ENCODE measurements at regions not wholly inside any gene's neighbourhood (a gene's known extent, or its start where the extent isn't known, plus 50 kb on each side); places are given as distances from the start of the nearest gene placed in this dataset.

DNA sequence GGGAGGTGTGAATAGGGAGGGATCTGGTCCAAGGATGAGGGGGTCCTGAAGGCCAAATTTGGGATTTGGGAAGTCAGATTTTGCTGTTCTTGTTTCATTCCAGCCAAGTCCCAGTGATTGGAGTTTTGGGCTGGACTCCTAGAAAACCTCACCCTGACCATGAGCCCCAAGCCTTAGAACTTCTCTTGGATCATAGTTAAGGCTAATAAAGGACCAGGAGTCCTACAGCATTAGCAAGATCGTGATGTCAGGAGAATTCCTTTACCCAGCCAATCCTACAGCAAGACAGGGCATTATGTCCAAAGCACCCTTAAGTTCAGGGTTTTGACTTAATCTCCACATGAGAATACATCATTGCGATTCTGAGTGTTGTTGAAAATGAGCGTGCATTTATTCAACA, 85.0 kb downstream of the SOX9 start:
- no peaks in the 10 kb centered on the region for H4K20me1 ChIP-seq (ENCODE audit: insufficient read depth, low read length, poor library complexity, severe bottlenecking)
- no peaks in the 10 kb centered on the region for H3K79me2 ChIP-seq (ENCODE audit: insufficient read depth, low read length)
- 0 out of 2 replicates have a peak, but pooled peaks cover 3% of the 10 kb centered on the region for H3K9me3 ChIP-seq (ENCODE audit: insufficient read depth, low read depth, low read length)
- no peaks in the 10 kb centered on the region for H3K4me1 ChIP-seq (ENCODE audit: insufficient read depth, low read length, poor library complexity, severe bottlenecking)
- no peak overlapping the region for H3K4me2 ChIP-seq (ENCODE audit: low read depth, low read length, poor library complexity, severe bottlenecking)
- no peaks in the 10 kb centered on the region for H3K36me3 ChIP-seq (ENCODE audit: insufficient read depth, low read length)
- no peaks in the 10 kb centered on the region for H3F3A ChIP-seq (ENCODE audit: low read depth)
- no peaks in the 10 kb centered on the region for H3K9me2 ChIP-seq (replicated peaks; ENCODE audit: low read depth, low read length)
- H3K9ac ChIP-seq (ENCODE audit: low read depth, low read length, poor library complexity, severe bottlenecking) = no peak overlapping the region
- no peak overlapping the region for H3K4me3 ChIP-seq (ENCODE audit: low read length, poor library complexity, severe bottlenecking)
- H2AFZ ChIP-seq (ENCODE audit: low read length) = no peak overlapping the region
- H3K27me3 ChIP-seq (ENCODE audit: insufficient read depth, low read length, poor library complexity, severe bottlenecking) = no peaks in the 10 kb centered on the region
- no peak for TF ChIP-seq EZH2phosphoT487 (IDR thresholded peaks at IDR 0.05; ENCODE audit: borderline replicate concordance)
- TF ChIP-seq, protein P1, sequence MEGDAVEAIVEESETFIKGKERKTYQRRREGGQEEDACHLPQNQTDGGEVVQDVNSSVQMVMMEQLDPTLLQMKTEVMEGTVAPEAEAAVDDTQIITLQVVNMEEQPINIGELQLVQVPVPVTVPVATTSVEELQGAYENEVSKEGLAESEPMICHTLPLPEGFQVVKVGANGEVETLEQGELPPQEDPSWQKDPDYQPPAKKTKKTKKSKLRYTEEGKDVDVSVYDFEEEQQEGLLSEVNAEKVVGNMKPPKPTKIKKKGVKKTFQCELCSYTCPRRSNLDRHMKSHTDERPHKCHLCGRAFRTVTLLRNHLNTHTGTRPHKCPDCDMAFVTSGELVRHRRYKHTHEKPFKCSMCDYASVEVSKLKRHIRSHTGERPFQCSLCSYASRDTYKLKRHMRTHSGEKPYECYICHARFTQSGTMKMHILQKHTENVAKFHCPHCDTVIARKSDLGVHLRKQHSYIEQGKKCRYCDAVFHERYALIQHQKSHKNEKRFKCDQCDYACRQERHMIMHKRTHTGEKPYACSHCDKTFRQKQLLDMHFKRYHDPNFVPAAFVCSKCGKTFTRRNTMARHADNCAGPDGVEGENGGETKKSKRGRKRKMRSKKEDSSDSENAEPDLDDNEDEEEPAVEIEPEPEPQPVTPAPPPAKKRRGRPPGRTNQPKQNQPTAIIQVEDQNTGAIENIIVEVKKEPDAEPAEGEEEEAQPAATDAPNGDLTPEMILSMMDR (conservative IDR thresholded peaks at IDR 0.05; ENCODE audit: low read length) = no peak

- Histone ChIP-seq H3K9ac (ENCODE audit: low read depth, low read length, poor library complexity, severe bottlenecking) (no peak overlapping the region), H3K9me3 (ENCODE audit: insufficient read depth, low read depth, low read length) (0 out of 2 replicates have a peak, but pooled peaks cover 3% of the 10 kb centered on the region), H3K4me3 (ENCODE audit: low read length, poor library complexity, severe bottlenecking) (no peak overlapping the region), H2AFZ (ENCODE audit: low read length) (no peak overlapping the region), H4K20me1 (ENCODE audit: insufficient read depth, low read length, poor library complexity, severe bottlenecking) (no peaks in the 10 kb centered on the region), H3K4me1 (ENCODE audit: insufficient read depth, low read length, poor library complexity, severe bottlenecking) (no peaks in the 10 kb centered on the region), H3K79me2 (ENCODE audit: insufficient read depth, low read length) (no peaks in the 10 kb centered on the region), H3F3A (ENCODE audit: low read depth) (no peaks in the 10 kb centered on the region), H3K36me3 (ENCODE audit: insufficient read depth, low read length) (no peaks in the 10 kb centered on the region), H3K9me2 (replicated peaks; ENCODE audit: low read depth, low read length) (no peaks in the 10 kb centered on the region), H3K4me2 (ENCODE audit: low read depth, low read length, poor library complexity, severe bottlenecking) (no peak overlapping the region), H3K27me3 (ENCODE audit: insufficient read depth, low read length, poor library complexity, severe bottlenecking) (no peaks in the 10 kb centered on the region)
- TF ChIP-seq EZH2phosphoT487 (IDR thresholded peaks at IDR 0.05; ENCODE audit: borderline replicate concordance) = no peak
- TF ChIP-seq, protein P1 (conservative IDR thresholded peaks at IDR 0.05; ENCODE audit: low read length) = no peak
Measured at GRCh38 chr17:72206376-72206775, 85.6 kb downstream of the SOX9 start.

GRCh38 chr17:72208832-72209231, 88.0 kb downstream of the SOX9 start:
- no peaks in the 10 kb centered on the region for H3K4me1 ChIP-seq (ENCODE audit: insufficient read depth, low read length, poor library complexity, severe bottlenecking)
- TF ChIP-seq, protein P1 (conservative IDR thresholded peaks at IDR 0.05; ENCODE audit: low read length) = no peak
- TF ChIP-seq EZH2phosphoT487 (IDR thresholded peaks at IDR 0.05; ENCODE audit: borderline replicate concordance) = no peak
- 0 out of 2 replicates have a peak, but pooled peaks cover 3% of the 10 kb centered on the region for H3K9me3 ChIP-seq (ENCODE audit: insufficient read depth, low read depth, low read length)
- no peak overlapping the region for H3K9ac ChIP-seq (ENCODE audit: low read depth, low read length, poor library complexity, severe bottlenecking)
- no peaks in the 10 kb centered on the region for H3F3A ChIP-seq (ENCODE audit: low read depth)
- H2AFZ ChIP-seq (ENCODE audit: low read length) = no peak overlapping the region
- no peaks in the 10 kb centered on the region for H3K36me3 ChIP-seq (ENCODE audit: insufficient read depth, low read length)
- no peaks in the 10 kb centered on the region for H4K20me1 ChIP-seq (ENCODE audit: insufficient read depth, low read length, poor library complexity, severe bottlenecking)
- no peak overlapping the region for H3K4me3 ChIP-seq (ENCODE audit: low read length, poor library complexity, severe bottlenecking)
- no peak overlapping the region for H3K4me2 ChIP-seq (ENCODE audit: low read depth, low read length, poor library complexity, severe bottlenecking)
- no peaks in the 10 kb centered on the region for H3K79me2 ChIP-seq (ENCODE audit: insufficient read depth, low read length)
- no peaks in the 10 kb centered on the region for H3K9me2 ChIP-seq (replicated peaks; ENCODE audit: low read depth, low read length)
- no peaks in the 10 kb centered on the region for H3K27me3 ChIP-seq (ENCODE audit: insufficient read depth, low read length, poor library complexity, severe bottlenecking)

All from Loucy (cell line).